Right cardiac atrium (tissue), 5 donors: ENCODE measurements at regions not wholly inside any gene's neighbourhood (a gene's known extent, or its start where the extent isn't known, plus 50 kb on each side); places are given as distances from the start of the nearest gene placed in this dataset.

Experiments used
- ATAC-seq, 2 donors: fragments of 200-7000 bp; cut with Tn5 transposase; one replicate each; pipeline versions ENCODE4 v1.8.0 to v1.9.1; 2020; ENCODE audit warnings: moderate library complexity in 2 of 2, mild to moderate bottlenecking in 1 of 2
- DNase-seq, 3 donors: peaks; one replicate each; pipeline ENCODE4 v3.0.0-alpha.2; 2020
- H3K27ac ChIP-seq: one replicate; pipeline ENCODE4 v1.5.1; 2013; ENCODE audit warnings: mild to moderate bottlenecking, low read length, control low read depth, moderate library complexity
- H3K27me3 ChIP-seq: one replicate; pipeline ENCODE4 v1.6.1; 2013; ENCODE audit not compliant: control insufficient read depth, insufficient read depth
- H3K4me1 ChIP-seq: one replicate; pipeline ENCODE4 v1.6.1; 2013; ENCODE audit warnings: low read length; ENCODE audit not compliant: control insufficient read depth, insufficient read depth
- H3K4me3 ChIP-seq: one replicate; pipeline ENCODE4 v1.5.1; 2013; ENCODE audit warnings: low read length, control low read depth
- H3K9me3 ChIP-seq: one replicate; pipeline ENCODE4 v1.6.1; 2013; ENCODE audit warnings: low read length; ENCODE audit not compliant: control insufficient read depth
- WGBS: extraction: QIAGEN DNeasy Blood & Tissue Kit; methylation state at CpG from one replicate; pipeline ENCODE4 v1.1.7; 2013; 5-methylcytosine and 5-hydroxymethylcytosine counted together
- intact Hi-C, 4 donors: fragments of 100-400 bp; cut with DNase I; formaldehyde crosslinking; loops; one replicate each; pipeline versions ENCODE4 v1.11.0 to v1.14.0; 2022 to 2023
- donor health status: healthy with polysubstance abuse.
- donor health status: DM: no; HTN: yes; CAD: no.
- donor health status: DM: no; HTN: no; CAD: no.
- donor health status: DM: no; HTN: yes; CAD: no; lungs with severe emphysema.
- donor health status: DM: yes; HTN: yes; CAD: no.

DNA sequence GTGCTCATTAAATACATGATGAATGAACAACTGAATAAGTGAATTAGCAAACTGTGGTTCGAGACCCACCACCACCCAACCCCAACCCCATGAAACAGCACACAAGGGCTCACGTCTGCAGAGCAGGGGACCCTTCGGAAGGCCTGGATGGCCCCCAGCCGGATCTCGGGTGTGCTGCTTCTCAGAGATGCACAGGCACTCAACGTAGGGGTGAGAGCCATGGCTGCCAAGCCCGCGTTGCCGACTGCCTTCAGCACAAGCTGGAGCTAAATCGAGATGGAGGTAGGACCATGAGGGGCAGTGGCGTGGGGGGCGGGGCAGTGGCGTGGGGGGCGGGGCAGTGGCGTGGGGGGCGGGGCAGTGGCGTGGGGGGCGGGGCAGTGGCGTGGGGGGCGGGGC lies 93.2 kb downstream of the LITAF start:
- H3K4me3 ChIP-seq, result no peak overlapping the region
- H3K27ac ChIP-seq, result no peak overlapping the region
- no peaks in the 10 kb centered on the region for H3K27me3 ChIP-seq
- DNase-seq, result no peak
- peaks cover 8% of the 10 kb centered on the region for H3K4me1 ChIP-seq
- no peaks in the 10 kb centered on the region for H3K9me3 ChIP-seq
- ATAC-seq, result no peak
- WGBS, result 92% methylated on average over 14 of the region's 20 CpGs
- intact Hi-C loops, result no loop called here

GRCh38 chr16:11494029-11494428 lies 92.7 kb downstream of the LITAF start:
- intact Hi-C loops, result no loop called here
- ATAC-seq (no peak), DNase-seq (no peak)
- H3K27me3 ChIP-seq, result no peaks in the 10 kb centered on the region
- WGBS, result 81% methylated on average over 13 of the region's 17 CpGs
- no peaks in the 10 kb centered on the region for H3K9me3 ChIP-seq
- H3K4me1 ChIP-seq, result peaks cover 8% of the 10 kb centered on the region
- no peak overlapping the region for H3K4me3 ChIP-seq
- H3K27ac ChIP-seq, result no peak overlapping the region

DNA sequence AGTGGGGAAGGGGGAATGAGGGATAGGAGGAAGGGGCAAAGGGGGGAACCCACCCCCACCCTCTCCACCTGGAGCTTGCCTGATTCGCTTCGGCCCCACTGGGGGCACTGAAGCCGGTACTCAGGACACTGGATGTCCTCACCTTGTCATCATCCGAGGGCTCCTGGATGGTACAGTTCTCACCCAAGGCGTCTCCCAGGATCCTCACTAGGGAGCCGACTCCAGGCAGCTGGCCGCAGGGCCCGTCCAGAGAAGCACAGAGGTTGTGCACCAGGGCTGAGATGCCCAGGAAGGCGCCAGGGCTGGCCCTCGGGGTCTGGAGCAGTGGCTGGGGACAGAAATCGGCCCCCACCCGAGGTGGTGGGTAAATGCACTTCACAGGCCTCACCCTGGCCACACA lies 92.3 kb downstream of the LITAF start:
- no peak for DNase-seq
- ATAC-seq, result no peak
- 89% methylated on average over 12 of the region's 12 CpGs for WGBS
- Histone ChIP-seq H3K4me1 (peaks cover 8% of the 10 kb centered on the region), H3K27ac (no peak overlapping the region), H3K27me3 (no peaks in the 10 kb centered on the region), H3K9me3 (no peaks in the 10 kb centered on the region), H3K4me3 (no peak overlapping the region)
- intact Hi-C loops, result no loop called here

DNA sequence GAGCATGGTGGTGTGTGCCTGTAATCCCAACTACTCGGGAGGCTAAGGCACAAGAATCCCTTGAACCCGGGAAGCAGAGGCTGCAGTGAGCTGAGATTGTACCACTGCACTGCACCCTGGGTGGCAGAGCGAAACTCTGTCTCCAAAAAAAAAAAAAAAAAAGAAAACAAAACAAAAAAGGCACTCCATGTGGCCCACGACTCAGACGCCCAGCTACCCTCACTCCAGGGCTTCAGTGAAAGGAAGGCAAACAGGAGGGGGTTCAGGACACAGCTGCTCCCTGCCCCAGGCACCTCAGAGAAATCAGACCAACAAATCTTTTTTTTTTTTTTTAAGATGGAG lies 91.7 kb downstream of the LITAF start:
- no peaks in the 10 kb centered on the region for H3K9me3 ChIP-seq
- H3K4me3 ChIP-seq, result no peak overlapping the region
- intact Hi-C loops, result no loop called here
- H3K27me3 ChIP-seq, result no peaks in the 10 kb centered on the region
- peak overlapping the region; percentile 20 for H3K27ac ChIP-seq
- ATAC-seq (no peak), DNase-seq (no peak)
- peaks cover 8% of the 10 kb centered on the region for H3K4me1 ChIP-seq
- 76% methylated on average over 5 of the region's 5 CpGs for WGBS
